HUDEP-2 (cell line): ENCODE measurements at regions not wholly inside any gene's neighbourhood (a gene's known extent, or its start where the extent isn't known, plus 50 kb on each side); places are given as distances from the start of the nearest gene placed in this dataset.

Experiments
- DNase-seq, 76 experiments: peaks; one replicate each; lab custom pipeline; 2025; ENCODE audit not compliant: unreplicated experiment in 76 of 76; lab: John Stamatoyannopoulos, UW

DNA sequence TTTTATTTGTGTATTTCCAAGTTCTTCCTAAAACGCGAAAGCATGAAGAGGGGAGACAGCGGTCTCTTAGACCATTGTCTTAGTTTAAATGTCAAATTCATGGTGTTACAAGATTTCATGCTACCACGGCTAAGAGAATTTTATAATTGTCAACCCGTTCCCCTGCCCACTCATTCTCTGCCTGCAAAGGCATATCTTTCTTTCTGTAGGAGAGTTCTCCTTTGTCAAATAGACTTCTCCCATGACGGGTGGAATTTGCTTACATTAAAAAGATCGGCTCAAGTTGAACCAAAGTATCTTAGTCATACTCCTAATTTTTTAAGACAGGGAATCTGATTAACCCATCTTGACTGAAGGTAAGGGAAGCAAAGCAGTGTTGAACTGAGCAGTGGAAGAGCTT, 539.2 kb downstream of the REEP3 start:
- DNase-seq = no peak

DNA sequence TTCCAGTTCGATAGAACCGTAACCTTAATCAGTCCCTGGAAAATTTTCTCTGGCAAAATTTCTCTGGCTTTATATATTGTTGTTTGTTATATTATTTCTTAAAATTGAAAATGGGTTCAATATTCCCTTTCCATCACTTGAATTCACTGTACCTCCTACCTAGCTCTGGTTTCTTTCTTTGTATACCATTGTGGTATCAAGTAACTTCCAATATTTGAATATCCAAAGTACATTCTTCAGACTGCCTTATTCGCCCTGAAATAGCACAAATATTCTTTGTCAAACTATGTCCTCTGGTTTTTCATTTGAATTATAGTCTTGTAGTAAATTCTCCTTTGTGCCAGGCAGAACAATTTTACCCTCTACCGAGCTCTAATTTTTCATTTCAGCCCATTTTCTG, 541.6 kb downstream of the REEP3 start:
- no peak for DNase-seq

- no peak for DNase-seq
Measured at GRCh38 chr10:64067009-64067606, 545.9 kb downstream of the REEP3 start.

- DNase-seq = no peak
Measured at GRCh38 chr10:64067859-64068258, 546.7 kb downstream of the REEP3 start.

- DNase-seq = no peak
Measured at GRCh38 chr10:64070241-64070640, 549.0 kb downstream of the REEP3 start.

DNA sequence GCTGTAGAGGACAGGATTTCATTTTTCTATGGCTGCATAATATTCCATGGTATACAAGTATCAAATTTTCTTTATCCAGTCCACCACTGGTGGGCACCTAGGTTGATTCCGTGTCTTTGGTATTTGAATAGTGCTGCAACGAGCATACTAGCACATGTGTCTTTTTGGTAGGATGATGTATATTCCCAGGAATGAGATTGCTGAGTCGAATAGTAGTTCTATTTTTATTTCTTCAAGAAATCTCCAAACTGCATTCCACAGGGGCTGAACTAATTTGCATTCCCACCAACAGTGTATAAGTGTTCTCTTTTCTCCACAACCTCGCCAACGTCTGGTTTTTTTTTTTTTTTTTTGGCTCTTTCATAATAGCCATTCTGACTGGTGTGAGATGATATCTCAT, 550.0 kb downstream of the REEP3 start:
- no peak for DNase-seq

- no peak for DNase-seq
Measured at GRCh38 chr10:64075604-64076003, 554.4 kb downstream of the REEP3 start.

GRCh38 chr10:64076322-64076940, 555.2 kb downstream of the REEP3 start:
- DNase-seq = no peak

GRCh38 chr10:64079341-64079740, 558.1 kb downstream of the REEP3 start:
- DNase-seq = no peak

- no peak for DNase-seq
Measured at GRCh38 chr10:64080071-64080470, 558.9 kb downstream of the REEP3 start.

- DNase-seq = no peak
Measured at GRCh38 chr10:64081947-64082482, 560.8 kb downstream of the REEP3 start.

- DNase-seq = no peak
Measured at GRCh38 chr10:64086083-64086767, 565.0 kb downstream of the REEP3 start.

- no peak for DNase-seq
Measured at GRCh38 chr10:64089648-64090047, 568.4 kb downstream of the REEP3 start.

GRCh38 chr10:64090865-64091264, 569.7 kb downstream of the REEP3 start:
- no peak for DNase-seq

GRCh38 chr10:64091897-64092296, 570.7 kb downstream of the REEP3 start:
- DNase-seq = no peak

DNA sequence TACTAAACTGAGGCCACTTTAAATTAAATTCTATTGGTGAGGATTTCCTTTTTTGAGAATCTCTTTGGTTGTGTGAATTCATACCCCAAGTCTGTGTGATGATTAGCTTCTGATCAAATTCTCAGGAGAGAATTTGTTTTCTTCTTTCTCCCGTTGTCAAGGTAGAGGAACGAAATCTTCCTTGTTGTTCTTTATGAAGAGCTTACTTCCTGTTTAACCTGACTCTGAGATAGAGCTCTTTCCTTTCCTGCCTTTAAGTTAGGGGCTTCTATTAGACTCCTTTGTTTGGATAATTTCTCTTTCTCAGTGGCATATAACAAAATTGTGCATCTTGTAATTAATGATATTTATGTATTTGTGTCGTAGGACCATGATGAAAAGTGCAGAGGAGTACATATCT, 572.1 kb downstream of the REEP3 start:
- no peak for DNase-seq

DNA sequence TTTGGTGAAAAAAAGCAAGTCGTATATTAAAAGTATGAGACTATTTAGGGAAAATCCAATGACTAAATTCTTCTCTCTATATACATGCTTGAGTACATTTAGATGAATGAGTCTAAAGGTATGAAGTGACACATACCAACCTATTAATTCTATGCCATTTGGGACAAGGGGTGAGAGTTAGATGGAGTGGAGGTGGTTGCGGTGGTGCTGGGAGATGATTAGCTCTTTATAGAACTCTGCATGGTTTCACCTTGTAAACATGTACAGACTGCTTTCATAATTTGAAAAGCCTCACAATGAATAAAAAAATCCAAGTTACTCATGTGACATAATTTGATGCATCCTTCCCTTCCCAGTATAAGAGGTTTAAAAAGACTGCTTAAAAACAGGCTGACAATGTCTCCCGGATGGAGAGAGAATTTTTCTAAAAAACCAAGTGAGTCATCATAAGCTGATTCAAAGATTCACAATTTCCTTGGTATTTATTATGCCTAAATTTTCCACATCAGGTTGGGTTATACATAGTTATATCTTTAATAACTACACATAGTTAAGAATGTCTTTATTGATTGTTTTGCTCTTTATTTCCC, 572.8 kb downstream of the REEP3 start:
- no peak for DNase-seq

- no peak for DNase-seq
Measured at GRCh38 chr10:64096941-64097340, 575.7 kb downstream of the REEP3 start.

DNA sequence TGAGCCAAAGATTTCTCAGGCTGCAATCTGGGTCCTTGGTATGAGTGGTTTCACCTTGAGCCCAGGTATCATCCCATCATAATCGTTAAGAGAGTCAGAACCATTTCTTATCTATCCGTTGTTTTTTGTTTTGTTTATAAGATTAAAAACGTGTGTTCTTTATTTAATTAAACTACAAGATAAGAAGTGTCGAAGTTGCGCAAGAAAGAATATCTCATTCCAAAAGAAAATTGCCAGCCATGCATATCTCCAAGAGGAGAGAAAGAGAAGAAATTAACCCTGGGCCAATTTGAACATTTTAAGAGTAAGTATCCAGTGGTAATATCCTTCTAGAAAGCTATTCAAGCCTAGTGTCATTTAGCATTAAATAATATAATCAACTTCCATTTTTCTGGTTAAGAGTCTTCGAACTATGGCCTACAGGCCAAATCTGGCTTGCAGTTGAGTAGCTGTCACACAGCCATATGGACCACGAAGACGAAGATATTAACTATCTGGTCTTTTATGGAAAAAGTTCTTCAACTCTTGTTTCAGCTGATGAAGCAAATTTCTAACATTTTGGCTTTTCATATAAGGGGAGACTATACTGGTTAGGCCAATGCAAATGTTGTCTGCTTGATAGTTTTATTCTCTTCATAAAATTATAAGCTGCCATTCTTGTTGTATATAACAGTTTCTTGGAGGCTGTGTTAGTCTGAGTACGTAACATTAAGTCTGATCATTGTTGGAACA, 576.4 kb downstream of the REEP3 start:
- no peak for DNase-seq

DNA sequence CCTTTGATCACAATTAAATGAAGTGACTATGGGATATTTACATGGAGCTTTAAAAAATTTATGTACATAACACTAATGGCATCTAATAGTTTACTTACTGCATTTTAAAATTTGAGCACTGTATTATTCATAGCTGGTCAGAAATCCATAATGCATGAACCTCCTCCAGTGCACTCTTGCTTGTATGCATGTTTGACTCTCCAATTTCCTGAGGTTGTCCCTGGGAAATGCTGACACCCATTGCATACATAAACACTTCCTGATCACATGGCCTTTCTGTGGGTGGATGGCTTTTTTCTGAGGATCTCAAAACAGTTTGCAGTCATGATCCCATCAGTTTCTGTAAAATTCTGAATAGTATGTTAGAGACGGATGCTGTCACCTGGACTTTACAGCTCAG, 577.8 kb downstream of the REEP3 start:
- DNase-seq = no peak
